K562 (cell line): ENCODE measurements at regions not wholly inside any gene's neighbourhood (a gene's known extent, or its start where the extent isn't known, plus 50 kb on each side); places are given as distances from the start of the nearest gene placed in this dataset.

Experiments used
- ATAC-seq: fragments of 200-7000 bp; cut with Tn5 transposase; 3 replicates; pipeline ENCODE4 v1.9.1; 2020; ENCODE audit warnings: moderate library complexity
- BruUV-seq: library from RNA; stranded (reverse); fragments of 400-500 nt; replicated peaks from 2 replicates; lab custom pipeline; 2021; lab: Mats Ljungman, UMichigan
- CTCF ChIA-PET: fragments of 300-600 bp; formaldehyde crosslinking; extraction: SDS; loops from one replicate; lab custom pipeline; 2021; ENCODE audit warnings: low intra/inter-chr PET ratio; lab: Yijun Ruan, JAX
- POLR2A ChIA-PET: fragments of 300-600, 350-650 bp; sonication (Branson Sonifier 250); formaldehyde crosslinking; extraction: SDS; loops from one replicate; lab custom pipeline; 2021; ENCODE audit warnings: antibody characterized with exemption, inconsistent platforms; lab: Yijun Ruan, JAX
- DNase-seq, 4 experiments: peaks; one replicate each; pipeline versions ENCODE4 v3.0.0 to v3.0.0-alpha.2; 2011 to 2018; ENCODE audit warnings: low spot score in 3 of 4, mixed read lengths in 3 of 4; ENCODE audit errors: extremely low read depth in 1 of 4
- FAIRE-seq: peaks from 2 replicates; lab custom pipeline; 2011; peaks lifted over from hg19 to GRCh38; lab: Jason Lieb, UNC
- H2AFZ ChIP-seq: 2 replicates; pipeline ENCODE4 v1.6.0; 2011; ENCODE audit warnings: low read depth, low read length, control low read depth, inconsistent platforms
- H3K27ac ChIP-seq: fragments of 200-600 bp; 3 replicates; pipeline ENCODE4 v1.8.0; 2011; ENCODE audit warnings: low read depth, mild to moderate bottlenecking, control low read depth, inconsistent platforms, low read length, moderate library complexity, mixed read lengths; ENCODE audit errors: extremely low read depth
- H3K27me3 ChIP-seq, 2 experiments: fragments of 300-600 bp in 1 of 2; 2 replicates in 1 of 2; 3 replicates in 1 of 2; pipeline versions ENCODE4 v1.6.0 to v1.8.0; 2011; ENCODE audit warnings: inconsistent platforms in 2 of 2, low read length in 2 of 2, mild to moderate bottlenecking in 1 of 2, mixed read lengths in 1 of 2, moderate library complexity in 1 of 2; ENCODE audit not compliant: control insufficient read depth in 2 of 2, insufficient read depth in 2 of 2
- H3K36me3 ChIP-seq: fragments of 300-600 bp; 3 replicates; pipeline ENCODE4 v1.8.0; 2011; ENCODE audit warnings: mild to moderate bottlenecking, low read length, inconsistent platforms; ENCODE audit not compliant: control insufficient read depth, insufficient read depth
- H3K4me1 ChIP-seq, 2 experiments: fragments of 200-600 bp in 1 of 2; replicated peaks in 1 of 2; 2 replicates in 1 of 2; 3 replicates in 1 of 2; pipeline versions ENCODE4 v1.5.1 to v1.8.0; 2011; ENCODE audit warnings: inconsistent platforms in 2 of 2, low read length in 2 of 2, mild to moderate bottlenecking in 1 of 2, mixed read lengths in 1 of 2, moderate library complexity in 1 of 2; ENCODE audit not compliant: control insufficient read depth in 2 of 2, insufficient read depth in 2 of 2
- H3K4me2 ChIP-seq: 2 replicates; pipeline ENCODE4 v1.6.1; 2011; ENCODE audit warnings: low read length, control low read depth, inconsistent platforms, mixed read lengths; ENCODE audit not compliant: insufficient read depth
- H3K4me3 ChIP-seq: fragments of 200-600 bp; sonication (generic), shearing (Covaris generic); 2 replicates; pipeline ENCODE4 v1.5.1; 2016; ENCODE audit warnings: control low read depth, inconsistent platforms
- H3K79me2 ChIP-seq: fragments of 200-600 bp; 3 replicates; pipeline ENCODE4 v1.8.0; 2011; ENCODE audit warnings: low read length, inconsistent platforms; ENCODE audit not compliant: control insufficient read depth, insufficient read depth
- H3K9ac ChIP-seq, 2 experiments: 2 replicates each; pipeline versions ENCODE4 v1.6.0 to v1.6.1; 2011; ENCODE audit warnings: low read depth in 2 of 2, low read length in 2 of 2, control low read depth in 1 of 2, inconsistent platforms in 1 of 2, mild to moderate bottlenecking in 1 of 2, mixed read lengths in 1 of 2; ENCODE audit not compliant: insufficient read depth in 1 of 2
- H3K9me1 ChIP-seq: one replicate; pipeline ENCODE4 v1.6.0; 2011; ENCODE audit warnings: inconsistent platforms, mild to moderate bottlenecking, low read length, moderate library complexity; ENCODE audit not compliant: control insufficient read depth, insufficient read depth
- H3K9me3 ChIP-seq: replicated peaks from 2 replicates; pipeline ENCODE4 v1.5.1; 2011; ENCODE audit warnings: low read depth, low read length, inconsistent platforms; ENCODE audit not compliant: control insufficient read depth, insufficient read depth
- H4K20me1 ChIP-seq: replicated peaks from 2 replicates; pipeline ENCODE4 v1.6.1; 2011; ENCODE audit warnings: low read length, inconsistent platforms, mixed read lengths; ENCODE audit not compliant: control insufficient read depth, insufficient read depth
- ATF7 ChIP-seq: fragments of 450-650 bp; IDR thresholded peaks from 2 replicates; pipeline ENCODE4 v1.7.1; 2014; ENCODE audit warnings: mild to moderate bottlenecking, moderate library complexity
- BACH1 ChIP-seq: fragments of 200-800 bp; sonication (Bioruptor generic); IDR thresholded peaks from 2 replicates; pipeline ENCODE4 v1.6.1; 2016; ENCODE audit warnings: missing genetic modification characterization, missing compliant biosample characterization
- BRF1 ChIP-seq: IDR thresholded peaks from 3 replicates; pipeline ENCODE4 v1.6.1; 2011; ENCODE audit warnings: borderline replicate concordance, mild to moderate bottlenecking; ENCODE audit not compliant: insufficient read length; ENCODE audit errors: extremely low read depth
- CBX3 ChIP-seq, 2 experiments: IDR thresholded peaks; 1 replicate in 1 of 2; 2 replicates in 1 of 2; pipeline ENCODE4 v1.6.1; 2012; ENCODE audit warnings: inconsistent platforms in 2 of 2, low read length in 2 of 2, borderline replicate concordance in 1 of 2, control low read depth in 1 of 2
- CSDE1 ChIP-seq, 2 experiments: fragments of 450-650 bp; IDR thresholded peaks; 2 replicates each; pipeline ENCODE4 v1.6.1; 2016; ENCODE audit warnings: mild to moderate bottlenecking in 1 of 2
- ESRRA ChIP-seq: fragments of 450-650 bp; IDR thresholded peaks from 2 replicates; pipeline ENCODE4 v1.6.1; 2014; ENCODE audit warnings: low read depth, mild to moderate bottlenecking, moderate library complexity, borderline replicate concordance
- HNRNPH1 ChIP-seq: fragments of 200-400 bp; formaldehyde crosslinking; optimal IDR thresholded peaks from 2 replicates; pipeline ENCODE3; 2017; ENCODE audit warnings: low read depth, mild to moderate bottlenecking, low read length, moderate library complexity
- POLR2A ChIP-seq: fragments of 450-650 bp; conservative IDR thresholded peaks from 2 replicates; pipeline ENCODE4 v1.6.1; 2016
- RAD51 ChIP-seq: fragments of 450-650 bp; IDR thresholded peaks from 2 replicates; pipeline ENCODE4 v1.7.1; 2016; ENCODE audit warnings: low read depth, mild to moderate bottlenecking, borderline replicate concordance
- SRSF7 ChIP-seq: fragments of 200-400 bp; formaldehyde crosslinking; optimal IDR thresholded peaks from 2 replicates; pipeline ENCODE3; 2017; ENCODE audit warnings: mild to moderate bottlenecking, low read depth, low read length
- ZFP1 ChIP-seq: fragments of 450-650 bp; formaldehyde crosslinking; IDR thresholded peaks from 2 replicates; pipeline ENCODE4 v1.4.0; 2020; ENCODE audit warnings: mild to moderate bottlenecking, mixed read lengths
- ZNF239 ChIP-seq: fragments of 250-450 bp; sonication (Bioruptor Pico); IDR thresholded peaks from 2 replicates; pipeline ENCODE4 v1.4.0; 2020; ENCODE audit warnings: mild to moderate bottlenecking
- whole genome bisulfite sequencing: fragments of 100-300 bp; shearing (Covaris generic); methylation state at CpG from one replicate; pipeline ENCODE4 v1.1.6; 2016; ENCODE audit warnings: low coverage, mixed read lengths; ENCODE audit not compliant: insufficient coverage; ENCODE audit errors: missing lambda C conversion rate; 5-methylcytosine and 5-hydroxymethylcytosine counted together
- in situ Hi-C: fragments of 300-500 bp; cut with MboI; formaldehyde crosslinking; loops from 4 replicates; pipeline ENCODE4 v1.15.0; 2018; ENCODE audit warnings: inconsistent platforms, mixed read lengths
- intact Hi-C: fragments of 100-400 bp; cut with micrococcal nuclease; formaldehyde crosslinking; loops from 2 replicates; pipeline ENCODE4 v1.14.2; 2022
- TF ChIP-seq, protein P1 (sequence below): fragments of 450-650 bp; IDR thresholded peaks from 2 replicates; pipeline ENCODE4 v1.6.1; 2016; ENCODE audit warnings: mild to moderate bottlenecking

DNA sequence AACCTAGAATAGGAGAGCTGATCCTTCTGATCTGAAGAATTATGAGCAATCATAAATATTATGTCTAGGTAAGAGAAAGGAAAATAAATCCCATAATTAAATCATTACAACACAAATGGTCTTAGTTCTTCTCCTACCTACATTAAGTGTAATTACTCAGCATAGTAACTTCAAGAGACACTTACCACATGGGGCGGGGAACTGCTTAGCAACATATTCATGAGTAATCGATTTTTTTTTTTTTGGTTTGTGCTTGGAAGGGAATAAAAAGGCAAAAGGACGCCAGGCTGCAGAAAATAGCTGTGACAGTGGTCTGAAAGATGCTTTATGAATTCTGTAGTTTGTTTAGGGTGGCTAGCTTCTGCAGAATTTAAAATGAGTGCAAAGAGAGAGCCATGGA, 103.3 kb upstream of the HTR2A start:
- Histone ChIP-seq H4K20me1 (no peaks in the 10 kb centered on the region), H3K4me1 (no peaks in the 10 kb centered on the region), H3K79me2 (no peaks in the 10 kb centered on the region), H3K9ac (no peak overlapping the region)
- no peak for ATAC-seq
- no peak for TF ChIP-seq BACH1 (tag)
- no peak for TF ChIP-seq ZFP1 (CRISPR knock-in tag)
- no peak for TF ChIP-seq ATF7
- TF ChIP-seq, all 486 proteins: peak for 0
- no peaks in the 10 kb centered on the region for H3K9me3 ChIP-seq
- DNase-seq (no peak), FAIRE-seq (no peak)
- intact Hi-C loops, result no loop called here
- no peak overlapping the region for H3K4me3 ChIP-seq
- H3K36me3 ChIP-seq, result no peaks in the 10 kb centered on the region
- in situ Hi-C loops, result no loop called here
- 0% methylated on average over 3 of the region's 3 CpGs for WGBS
- H3K27me3 ChIP-seq, result no peaks in the 10 kb centered on the region
- H3K4me2 ChIP-seq, result no peak overlapping the region
- H3K27ac ChIP-seq, result no peak overlapping the region
- no peaks in the 10 kb centered on the region for H3K9me1 ChIP-seq
- ChIA-PET POLR2A (no interaction called here), CTCF (no interaction called here)
- no peak overlapping the region for H2AFZ ChIP-seq
- BruUV-seq, result no TSS peak

GRCh38 chr13:46996316-46997030, 99.6 kb upstream of the HTR2A start:
- no peaks in the 10 kb centered on the region for H3K4me1 ChIP-seq
- DNase-seq, result no peak
- H3K79me2 ChIP-seq, result no peaks in the 10 kb centered on the region
- ChIA-PET CTCF (no interaction called here), POLR2A (interaction anchor here (0.6 kb wide), 1 partner anchor 207 kb away, joined by 3 read pairs; no protein-coding TSS in a partner anchor)
- BruUV-seq, result no TSS peak
- WGBS, result 5% methylated on average over 4 of the region's 4 CpGs
- no peaks in the 10 kb centered on the region for H3K36me3 ChIP-seq
- intact Hi-C loops (no loop called here), in situ Hi-C loops (no loop called here)
- H2AFZ ChIP-seq, result no peak overlapping the region
- H4K20me1 ChIP-seq, result no peaks in the 10 kb centered on the region
- no peak overlapping the region for H3K27ac ChIP-seq
- no peaks in the 10 kb centered on the region for H3K9me3 ChIP-seq
- no peak overlapping the region for H3K4me3 ChIP-seq
- H3K9ac ChIP-seq, result no peak overlapping the region
- H3K9me1 ChIP-seq, result no peaks in the 10 kb centered on the region
- no peaks in the 10 kb centered on the region for H3K27me3 ChIP-seq
- TF ChIP-seq SRSF7, result no peak
- TF ChIP-seq CSDE1 (IDR thresholded peaks at IDR 0.05), result no peak
- no peak for TF ChIP-seq ZNF239
- TF ChIP-seq BRF1, result no peak
- no peak for TF ChIP-seq ESRRA
- TF ChIP-seq CBX3 (IDR thresholded peaks at IDR 0.05; ENCODE audit: borderline replicate concordance in 1 of 2, low read length in 2 of 2), result no peak
- TF ChIP-seq RAD51, result no peak
- TF ChIP-seq ATF7, result no peak
- no peak for TF ChIP-seq POLR2A
- TF ChIP-seq, protein P1, sequence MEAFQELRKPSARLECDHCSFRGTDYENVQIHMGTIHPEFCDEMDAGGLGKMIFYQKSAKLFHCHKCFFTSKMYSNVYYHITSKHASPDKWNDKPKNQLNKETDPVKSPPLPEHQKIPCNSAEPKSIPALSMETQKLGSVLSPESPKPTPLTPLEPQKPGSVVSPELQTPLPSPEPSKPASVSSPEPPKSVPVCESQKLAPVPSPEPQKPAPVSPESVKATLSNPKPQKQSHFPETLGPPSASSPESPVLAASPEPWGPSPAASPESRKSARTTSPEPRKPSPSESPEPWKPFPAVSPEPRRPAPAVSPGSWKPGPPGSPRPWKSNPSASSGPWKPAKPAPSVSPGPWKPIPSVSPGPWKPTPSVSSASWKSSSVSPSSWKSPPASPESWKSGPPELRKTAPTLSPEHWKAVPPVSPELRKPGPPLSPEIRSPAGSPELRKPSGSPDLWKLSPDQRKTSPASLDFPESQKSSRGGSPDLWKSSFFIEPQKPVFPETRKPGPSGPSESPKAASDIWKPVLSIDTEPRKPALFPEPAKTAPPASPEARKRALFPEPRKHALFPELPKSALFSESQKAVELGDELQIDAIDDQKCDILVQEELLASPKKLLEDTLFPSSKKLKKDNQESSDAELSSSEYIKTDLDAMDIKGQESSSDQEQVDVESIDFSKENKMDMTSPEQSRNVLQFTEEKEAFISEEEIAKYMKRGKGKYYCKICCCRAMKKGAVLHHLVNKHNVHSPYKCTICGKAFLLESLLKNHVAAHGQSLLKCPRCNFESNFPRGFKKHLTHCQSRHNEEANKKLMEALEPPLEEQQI, result no peak
- TF ChIP-seq HNRNPH1, result no peak
- TF ChIP-seq, all 486 proteins: peak for 0
- FAIRE-seq, result no peak
- no peak for ATAC-seq
- no peak overlapping the region for H3K4me2 ChIP-seq
